Uterus (tissue), 3 donors: ENCODE measurements at regions not wholly inside any gene's neighbourhood (a gene's known extent, or its start where the extent isn't known, plus 50 kb on each side); places are given as distances from the start of the nearest gene placed in this dataset.

Experiments
- DNase-seq, 2 donors: peaks; one replicate each; pipeline ENCODE4 v3.0.0-alpha.2; 2019 to 2020
- H3K27ac ChIP-seq, 2 donors: fragments of 200-600 bp; sonication (generic); 1 replicate in 1 of 2; 2 replicates in 1 of 2; pipeline ENCODE4 v1.5.1; 2016 to 2018
- H3K27me3 ChIP-seq, 2 donors: fragments of 200-600 bp; sonication (generic); one replicate each; pipeline ENCODE4 v1.5.1; 2018 to 2019; ENCODE audit warnings: control low read depth in 1 of 2
- H3K36me3 ChIP-seq, 2 donors: fragments of 200-600 bp; sonication (generic); one replicate each; pipeline ENCODE4 v1.5.1; 2019; ENCODE audit warnings: control low read depth in 1 of 2
- H3K4me1 ChIP-seq, 2 donors: fragments of 200-600 bp; sonication (generic); one replicate each; pipeline ENCODE4 v1.5.1; 2018 to 2019; ENCODE audit warnings: control low read depth in 1 of 2
- H3K4me3 ChIP-seq, 2 donors: fragments of 200-600 bp; sonication (generic); 1 replicate in 1 of 2; 2 replicates in 1 of 2; pipeline ENCODE4 v1.5.1; 2018 to 2019; ENCODE audit warnings: mild to moderate bottlenecking in 1 of 2
- H3K9me3 ChIP-seq, 2 donors: fragments of 200-600 bp; sonication (generic); one replicate each; pipeline ENCODE4 v1.5.1; 2019; ENCODE audit warnings: control low read depth in 1 of 2
- POLR2A ChIP-seq, 2 donors: fragments of 450-650 bp; IDR thresholded peaks; one replicate each; pipeline ENCODE4 v1.6.1; 2016; ENCODE audit warnings: antibody characterized with exemption in 2 of 2, mild to moderate bottlenecking in 1 of 2, moderate library complexity in 1 of 2
- intact Hi-C: fragments of 100-400 bp; cut with DNase I; formaldehyde crosslinking; loops from one replicate; pipeline ENCODE4 v1.15.1; 2023; ENCODE audit warnings: low total_unique reads
- TF ChIP-seq, protein P1 (sequence below), 4 experiments: fragments of 200-600 bp in 2 of 4; fragments of 450-650 bp in 2 of 4; sonication (generic) in 2 of 4; IDR thresholded peaks; one replicate each; pipeline ENCODE4 v1.5.1; 2016 to 2019; ENCODE audit warnings: antibody characterized with exemption in 4 of 4, mild to moderate bottlenecking in 2 of 4, moderate library complexity in 1 of 4
- donor health status: DM: yes; HTN: yes; CAD: no.

DNA sequence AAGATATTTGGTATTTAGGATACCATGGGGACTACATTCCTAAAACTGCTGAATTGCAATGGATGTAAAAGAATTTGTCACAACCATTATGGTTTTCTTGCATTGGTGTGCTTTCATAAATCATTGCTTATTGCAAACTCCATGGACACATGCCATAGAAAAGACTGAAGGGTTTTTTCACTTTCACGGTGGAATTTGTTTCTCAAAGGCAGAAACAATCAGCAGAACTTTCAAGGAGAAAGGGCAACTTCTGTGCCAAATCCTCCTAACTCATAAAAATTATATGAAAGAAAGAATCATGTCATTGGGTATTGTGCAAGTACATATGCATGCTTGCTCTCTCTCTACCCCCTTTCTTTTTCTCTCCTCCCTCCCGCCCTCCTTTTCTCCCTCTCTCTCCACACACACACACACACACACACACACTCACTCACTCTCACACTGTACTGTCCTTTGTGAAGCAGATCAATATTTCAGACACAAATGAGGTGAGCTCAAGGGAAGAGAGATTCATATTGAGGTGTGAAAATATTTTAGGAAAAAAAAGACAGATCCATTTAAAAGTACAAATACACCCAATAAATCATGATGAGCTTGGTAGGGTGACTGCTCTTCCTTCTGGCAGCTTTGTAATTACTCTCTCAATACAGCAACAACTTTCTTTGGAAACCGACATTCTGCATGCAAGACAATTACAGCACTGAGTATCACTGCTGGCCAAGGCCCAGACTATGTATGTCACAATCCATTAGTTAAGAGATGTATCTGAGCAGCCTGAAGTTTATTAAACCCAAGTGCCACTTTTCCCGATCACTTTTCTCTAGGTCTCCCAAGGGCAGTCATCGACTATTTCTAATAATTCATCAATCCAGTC lies 492.6 kb downstream of the TUSC7 start:
- Histone ChIP-seq H3K27ac (no peak overlapping the region), H3K27me3 (no peaks in the 10 kb centered on the region), H3K36me3 (no peaks in the 10 kb centered on the region), H3K4me1 (no peaks in the 10 kb centered on the region), H3K9me3 (no peaks in the 10 kb centered on the region), H3K4me3 (no peak overlapping the region)
- TF ChIP-seq POLR2A (IDR thresholded peaks at IDR 0.05), result no peak
- TF ChIP-seq, protein P1, sequence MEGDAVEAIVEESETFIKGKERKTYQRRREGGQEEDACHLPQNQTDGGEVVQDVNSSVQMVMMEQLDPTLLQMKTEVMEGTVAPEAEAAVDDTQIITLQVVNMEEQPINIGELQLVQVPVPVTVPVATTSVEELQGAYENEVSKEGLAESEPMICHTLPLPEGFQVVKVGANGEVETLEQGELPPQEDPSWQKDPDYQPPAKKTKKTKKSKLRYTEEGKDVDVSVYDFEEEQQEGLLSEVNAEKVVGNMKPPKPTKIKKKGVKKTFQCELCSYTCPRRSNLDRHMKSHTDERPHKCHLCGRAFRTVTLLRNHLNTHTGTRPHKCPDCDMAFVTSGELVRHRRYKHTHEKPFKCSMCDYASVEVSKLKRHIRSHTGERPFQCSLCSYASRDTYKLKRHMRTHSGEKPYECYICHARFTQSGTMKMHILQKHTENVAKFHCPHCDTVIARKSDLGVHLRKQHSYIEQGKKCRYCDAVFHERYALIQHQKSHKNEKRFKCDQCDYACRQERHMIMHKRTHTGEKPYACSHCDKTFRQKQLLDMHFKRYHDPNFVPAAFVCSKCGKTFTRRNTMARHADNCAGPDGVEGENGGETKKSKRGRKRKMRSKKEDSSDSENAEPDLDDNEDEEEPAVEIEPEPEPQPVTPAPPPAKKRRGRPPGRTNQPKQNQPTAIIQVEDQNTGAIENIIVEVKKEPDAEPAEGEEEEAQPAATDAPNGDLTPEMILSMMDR (IDR thresholded peaks at IDR 0.05), result no peak
- intact Hi-C loops, result no loop called here
- no peak for DNase-seq

DNA sequence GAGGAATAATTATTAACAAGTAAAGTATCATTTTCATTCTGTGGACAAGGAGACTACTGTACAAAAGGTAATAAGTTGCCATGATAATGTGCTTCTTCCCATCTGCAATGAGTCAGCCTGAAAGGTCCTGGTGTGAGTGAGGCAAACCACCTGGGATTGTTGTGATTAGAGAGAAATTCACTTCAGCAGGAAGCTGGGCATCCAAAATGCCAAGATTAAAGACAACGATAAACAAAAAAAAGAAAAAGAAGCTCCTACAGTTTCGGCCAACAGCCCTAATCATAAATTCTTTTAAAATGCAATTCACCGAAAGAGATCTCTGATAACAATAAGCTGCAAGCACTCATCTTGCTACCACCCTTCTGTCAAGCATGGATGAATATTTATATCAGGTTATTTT lies 507.8 kb downstream of the TUSC7 start:
- Histone ChIP-seq H3K9me3 (no peaks in the 10 kb centered on the region), H3K27ac (no peak overlapping the region), H3K27me3 (no peaks in the 10 kb centered on the region), H3K4me3 (no peak overlapping the region), H3K4me1 (no peaks in the 10 kb centered on the region), H3K36me3 (no peaks in the 10 kb centered on the region)
- intact Hi-C loops, result no loop called here
- no peak for DNase-seq
- TF ChIP-seq, protein P1 (IDR thresholded peaks at IDR 0.05), result no peak
- TF ChIP-seq POLR2A (IDR thresholded peaks at IDR 0.05), result no peak

DNA sequence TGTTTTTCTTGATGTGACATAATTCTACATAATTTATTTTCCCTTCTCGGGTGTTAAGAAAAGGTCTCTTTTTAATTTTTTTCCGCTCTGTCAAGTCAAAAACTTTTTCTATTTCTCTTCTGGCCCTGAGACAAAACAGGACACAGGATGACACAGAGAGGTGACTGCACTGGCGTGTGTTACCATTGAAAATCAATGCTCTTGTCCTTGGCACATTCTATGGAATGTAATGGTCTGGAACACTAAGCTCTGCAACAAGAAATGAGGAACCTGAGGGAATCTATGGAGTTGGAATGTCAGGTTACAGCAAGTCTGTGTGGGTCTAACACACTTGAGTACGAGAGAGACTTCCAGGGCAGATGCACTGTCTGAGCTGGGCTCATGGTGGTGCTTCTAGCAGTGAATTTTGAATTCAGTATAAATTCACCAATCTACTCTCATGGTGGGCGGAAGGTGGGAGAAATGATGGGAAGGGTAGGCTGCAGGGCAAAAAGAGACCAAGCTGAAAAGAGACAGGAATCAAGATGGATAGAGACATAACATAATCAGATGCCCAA lies 508.3 kb downstream of the TUSC7 start:
- Histone ChIP-seq H3K4me1 (no peaks in the 10 kb centered on the region), H3K4me3 (no peak overlapping the region), H3K9me3 (no peaks in the 10 kb centered on the region), H3K27me3 (no peaks in the 10 kb centered on the region), H3K27ac (no peak overlapping the region), H3K36me3 (no peaks in the 10 kb centered on the region)
- no peak for TF ChIP-seq POLR2A (IDR thresholded peaks at IDR 0.05)
- TF ChIP-seq, protein P1 (IDR thresholded peaks at IDR 0.05), result no peak
- no peak for DNase-seq
- intact Hi-C loops, result no loop called here

DNA sequence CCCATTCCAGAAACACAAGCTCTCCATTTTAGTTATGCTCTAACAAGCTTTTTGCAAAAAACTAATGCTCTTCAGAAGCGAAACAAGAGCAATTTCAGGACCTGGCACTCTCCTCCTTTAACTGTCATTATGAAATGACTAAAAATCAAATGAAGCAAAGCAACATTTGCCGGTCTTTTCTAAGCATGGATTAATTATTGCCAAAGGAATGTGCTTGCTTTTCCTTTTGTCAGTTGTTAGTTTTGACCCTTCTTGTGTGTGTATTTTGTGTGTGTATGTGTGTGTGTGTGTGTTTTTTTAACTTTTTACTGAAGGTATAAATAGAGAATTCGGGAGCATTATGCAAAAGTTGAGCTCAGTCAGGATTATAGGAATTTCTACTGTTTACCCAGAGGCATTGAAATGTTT lies 509.1 kb downstream of the TUSC7 start:
- H3K9me3 ChIP-seq, result no peaks in the 10 kb centered on the region
- H3K27ac ChIP-seq, result no peak overlapping the region
- intact Hi-C loops, result no loop called here
- H3K4me3 ChIP-seq, result no peak overlapping the region
- TF ChIP-seq, protein P1 (IDR thresholded peaks at IDR 0.05), result no peak
- no peak for TF ChIP-seq POLR2A (IDR thresholded peaks at IDR 0.05)
- no peaks in the 10 kb centered on the region for H3K27me3 ChIP-seq
- no peaks in the 10 kb centered on the region for H3K36me3 ChIP-seq
- no peaks in the 10 kb centered on the region for H3K4me1 ChIP-seq
- no peak for DNase-seq

DNA sequence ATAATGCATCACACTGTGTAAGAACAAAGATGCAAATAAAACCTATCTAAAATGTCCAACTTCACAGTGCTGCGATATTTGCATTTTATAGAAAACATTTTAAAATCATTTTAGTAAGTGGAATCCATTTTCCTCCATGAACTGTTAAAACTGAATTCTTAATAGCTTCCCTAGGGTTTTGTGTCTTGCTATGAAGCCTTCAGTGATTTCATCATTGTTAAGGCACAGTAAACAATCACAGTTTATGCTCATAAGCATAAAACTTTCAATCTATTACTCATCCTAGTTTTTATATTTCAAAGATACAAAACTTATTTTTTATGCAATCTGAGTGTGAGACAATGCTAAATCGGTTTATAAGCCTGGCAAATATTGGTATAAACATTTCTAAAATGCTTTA lies 509.7 kb downstream of the TUSC7 start:
- H3K4me3 ChIP-seq, result no peak overlapping the region
- no peak for DNase-seq
- H3K9me3 ChIP-seq, result no peaks in the 10 kb centered on the region
- no peaks in the 10 kb centered on the region for H3K4me1 ChIP-seq
- H3K27me3 ChIP-seq, result no peaks in the 10 kb centered on the region
- intact Hi-C loops, result no loop called here
- TF ChIP-seq POLR2A (IDR thresholded peaks at IDR 0.05), result no peak
- TF ChIP-seq, protein P1 (IDR thresholded peaks at IDR 0.05), result no peak
- no peak overlapping the region for H3K27ac ChIP-seq
- H3K36me3 ChIP-seq, result no peaks in the 10 kb centered on the region
